ENCODE measurements at regions not wholly inside any gene's neighbourhood (a gene's known extent, or its start where the extent isn't known, plus 50 kb on each side); places are given as distances from the start of the nearest gene placed in this dataset.

- TF ChIP-seq, protein P1, sequence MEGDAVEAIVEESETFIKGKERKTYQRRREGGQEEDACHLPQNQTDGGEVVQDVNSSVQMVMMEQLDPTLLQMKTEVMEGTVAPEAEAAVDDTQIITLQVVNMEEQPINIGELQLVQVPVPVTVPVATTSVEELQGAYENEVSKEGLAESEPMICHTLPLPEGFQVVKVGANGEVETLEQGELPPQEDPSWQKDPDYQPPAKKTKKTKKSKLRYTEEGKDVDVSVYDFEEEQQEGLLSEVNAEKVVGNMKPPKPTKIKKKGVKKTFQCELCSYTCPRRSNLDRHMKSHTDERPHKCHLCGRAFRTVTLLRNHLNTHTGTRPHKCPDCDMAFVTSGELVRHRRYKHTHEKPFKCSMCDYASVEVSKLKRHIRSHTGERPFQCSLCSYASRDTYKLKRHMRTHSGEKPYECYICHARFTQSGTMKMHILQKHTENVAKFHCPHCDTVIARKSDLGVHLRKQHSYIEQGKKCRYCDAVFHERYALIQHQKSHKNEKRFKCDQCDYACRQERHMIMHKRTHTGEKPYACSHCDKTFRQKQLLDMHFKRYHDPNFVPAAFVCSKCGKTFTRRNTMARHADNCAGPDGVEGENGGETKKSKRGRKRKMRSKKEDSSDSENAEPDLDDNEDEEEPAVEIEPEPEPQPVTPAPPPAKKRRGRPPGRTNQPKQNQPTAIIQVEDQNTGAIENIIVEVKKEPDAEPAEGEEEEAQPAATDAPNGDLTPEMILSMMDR (IDR thresholded peaks at IDR 0.05): no peak
- TF ChIP-seq POLR2A (IDR thresholded peaks at IDR 0.05) (no peak), EP300 (IDR thresholded peaks at IDR 0.05) (no peak)
These were observed 1224.0 kb downstream of the SLC16A7 start for GRCh38 chr12:60819794-60820193.

Data from sigmoid colon (tissue), 4 donors.